HG02884 (cell line): ENCODE measurements at regions not wholly inside any gene's neighbourhood (a gene's known extent, or its start where the extent isn't known, plus 50 kb on each side); places are given as distances from the start of the nearest gene placed in this dataset.
"Not testable (repeated sequence)": the region's sequence is repeated elsewhere in the genome, so short reads cannot be mapped to it uniquely, and the experiment has no call there.

ENCODE experiments used
- ATAC-seq: cut with Tn5 transposase; IDR thresholded peaks from one replicate; pipeline ENCODE4 v1.9.1; 2021; ENCODE audit warnings: mild to moderate bottlenecking, moderate library complexity; ENCODE audit not compliant: unreplicated experiment

- ATAC-seq, result no peak
Observed at GRCh38 chr7:93048136-93048930, 69.4 kb downstream of the SAMD9 start.

DNA sequence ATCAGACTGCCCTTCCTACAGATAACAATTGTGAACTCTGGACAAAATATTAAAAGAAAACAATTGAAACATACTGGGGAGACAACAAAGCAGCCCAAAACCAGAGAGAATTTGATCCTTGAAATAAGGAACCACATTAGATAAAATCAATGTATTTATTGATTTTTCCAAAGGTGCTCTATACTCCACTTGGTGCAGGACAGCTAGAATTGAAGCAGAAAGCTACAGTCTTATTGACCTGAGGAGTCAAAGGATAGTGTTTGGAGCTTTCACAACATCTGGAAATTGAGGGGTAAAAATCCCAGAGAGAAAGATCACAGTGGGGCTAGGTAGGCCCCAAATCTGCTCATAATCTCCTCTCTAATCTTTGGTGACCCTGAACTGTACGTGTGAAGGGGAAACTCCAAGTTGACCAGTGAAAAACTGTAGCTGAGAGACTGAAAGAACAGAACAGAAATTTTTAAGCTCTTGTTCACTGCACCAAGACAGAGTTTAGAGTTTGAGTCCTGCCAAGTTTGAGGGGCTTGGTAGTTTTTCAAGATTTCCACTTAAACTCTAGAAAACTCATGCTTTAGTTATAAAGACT, 70.2 kb downstream of the SAMD9 start:
- no peak for ATAC-seq

DNA sequence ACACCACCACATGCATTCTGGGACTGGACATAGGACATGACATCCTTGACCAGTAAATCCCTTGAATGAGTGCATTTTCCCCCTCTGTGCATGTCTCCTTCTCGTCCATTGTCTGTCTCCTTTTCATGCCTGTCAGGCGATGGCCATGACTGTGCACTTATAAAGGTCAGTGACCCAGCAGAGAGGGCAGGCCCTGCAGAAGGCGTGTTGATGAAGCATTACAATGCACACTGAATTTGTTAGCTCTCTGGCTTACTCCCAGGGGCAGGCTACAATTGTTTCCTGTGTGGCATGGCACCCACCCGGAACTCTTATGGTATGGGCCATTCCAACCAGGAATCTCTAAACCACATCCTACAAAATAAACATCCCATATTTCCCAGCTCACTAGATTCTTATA, 71.1 kb downstream of the SAMD9 start:
- ATAC-seq, result no peak

- ATAC-seq, result no peak
Observed at GRCh38 chr7:93044147-93044810, 73.5 kb downstream of the SAMD9 start.

GRCh38 chr7:93043385-93043985, 74.3 kb downstream of the SAMD9 start:
- ATAC-seq, result no peak

DNA sequence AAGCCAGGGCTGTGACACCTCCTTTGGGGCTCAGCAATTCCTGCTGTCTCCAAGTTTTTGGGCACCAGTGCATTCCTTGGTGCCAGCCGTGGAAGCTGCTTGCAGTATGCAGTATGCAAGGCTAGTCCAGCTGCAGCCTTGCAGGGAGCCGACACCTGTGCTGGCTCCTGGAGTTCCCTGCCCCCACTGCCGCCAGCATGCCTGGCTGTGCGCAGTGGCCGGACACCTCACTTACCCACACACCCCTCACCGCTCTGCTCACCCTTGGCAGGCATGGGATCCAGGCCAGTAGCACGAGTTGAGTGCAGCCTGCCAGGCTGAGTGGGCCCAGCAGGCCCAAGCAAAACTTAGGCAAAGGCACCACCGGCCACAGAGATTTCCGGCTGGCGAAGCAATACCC, 77.4 kb downstream of the SAMD9 start:
- no peak for ATAC-seq

DNA sequence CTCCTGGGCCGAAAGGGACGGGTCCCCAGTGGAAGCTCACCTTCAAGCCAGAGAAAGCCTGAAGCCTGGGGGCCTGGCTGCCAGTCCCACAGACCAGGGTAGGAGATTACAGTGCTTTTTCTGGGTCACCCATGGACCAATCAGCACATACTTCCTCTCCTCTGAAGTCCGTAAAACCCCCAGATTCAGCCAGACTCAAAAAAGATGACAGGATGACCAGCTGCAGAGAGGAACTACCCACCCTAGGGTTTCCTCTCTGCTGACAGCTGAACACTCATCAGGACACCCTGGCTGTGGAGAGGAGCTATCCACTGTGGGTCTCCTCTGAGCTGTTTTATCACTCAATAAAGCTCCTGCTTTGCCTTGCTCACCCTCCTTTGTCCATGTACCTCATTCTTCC, 78.0 kb downstream of the SAMD9 start:
- no peak for ATAC-seq

DNA sequence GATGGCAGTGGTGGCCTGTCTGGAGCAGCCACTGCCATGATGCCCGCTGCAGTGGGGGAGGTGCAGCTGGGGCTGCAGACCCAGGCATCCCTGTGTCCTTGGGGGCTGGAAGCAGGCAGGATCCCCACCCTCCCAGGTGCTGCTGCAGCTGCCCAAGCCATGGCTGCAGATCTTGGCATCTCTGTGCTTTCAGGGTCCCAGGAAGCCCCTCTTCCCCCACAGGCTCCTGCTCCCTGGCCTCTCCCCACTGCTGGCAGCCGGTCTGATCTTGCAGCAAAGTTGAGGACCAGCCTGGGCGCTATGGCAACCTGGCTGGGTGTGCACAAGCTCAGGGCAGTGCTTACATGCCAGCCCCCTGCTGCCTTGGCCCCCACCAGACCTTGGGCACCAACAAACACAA, 78.5 kb downstream of the SAMD9 start:
- ATAC-seq, result no peak

- peak; percentile 92 for ATAC-seq
Observed at GRCh38 chr7:93036807-93037206, 81.0 kb downstream of the SAMD9 start.

GRCh38 chr7:93036149-93036640, 81.6 kb downstream of the SAMD9 start:
- ATAC-seq, result no peak

GRCh38 chr7:93031795-93032194, 86.0 kb downstream of the SAMD9 start:
- ATAC-seq, result no peak

- ATAC-seq, result no peak
Observed at GRCh38 chr7:93030605-93031225, 87.1 kb downstream of the SAMD9 start.

DNA sequence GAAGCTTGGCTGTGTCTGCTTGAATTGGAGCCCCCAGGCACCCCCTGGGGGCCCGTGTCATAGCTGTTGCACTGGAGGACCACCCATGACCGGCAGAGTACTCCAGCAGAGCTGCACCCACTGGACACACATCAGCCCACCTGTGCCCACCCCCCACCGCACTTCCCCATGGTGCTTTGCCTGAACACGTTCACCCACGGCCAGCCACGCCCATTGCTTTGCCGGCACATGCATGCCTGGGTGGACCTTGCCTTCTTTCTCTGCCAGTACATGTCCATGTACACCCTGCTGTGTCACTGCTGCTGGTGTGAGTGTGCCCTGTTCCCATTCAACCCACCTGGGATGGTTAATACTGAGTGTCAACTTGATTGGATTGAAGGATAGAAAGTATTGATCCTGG, 88.7 kb downstream of the SAMD9 start:
- ATAC-seq, result no peak

DNA sequence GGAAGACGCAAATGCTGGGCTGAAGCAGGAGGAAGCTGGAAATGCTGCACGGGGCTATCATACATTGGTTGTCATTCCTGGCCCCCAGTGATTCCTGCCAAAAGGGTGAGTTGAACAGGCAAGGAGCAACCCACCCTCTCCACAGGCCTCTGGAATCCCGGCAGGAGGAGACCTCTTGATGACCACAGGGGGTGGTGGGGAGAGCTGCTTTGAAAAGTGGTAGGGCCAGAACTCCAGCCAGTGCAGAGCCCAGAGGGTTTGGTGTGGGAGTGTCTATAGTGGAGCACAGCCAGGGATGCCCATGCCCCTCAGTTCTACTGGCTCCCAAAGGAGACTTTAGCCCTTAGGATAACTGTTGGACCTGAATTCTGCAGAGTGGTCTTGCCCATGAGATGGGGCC, 89.2 kb downstream of the SAMD9 start:
- no peak for ATAC-seq

- ATAC-seq, result no peak
Observed at GRCh38 chr7:93027044-93027443, 90.7 kb downstream of the SAMD9 start.

- ATAC-seq, result no peak
Observed at GRCh38 chr7:93026425-93026824, 91.4 kb downstream of the SAMD9 start.

- no peak for ATAC-seq
Observed at GRCh38 chr7:93025389-93025788, 92.4 kb downstream of the SAMD9 start.

DNA sequence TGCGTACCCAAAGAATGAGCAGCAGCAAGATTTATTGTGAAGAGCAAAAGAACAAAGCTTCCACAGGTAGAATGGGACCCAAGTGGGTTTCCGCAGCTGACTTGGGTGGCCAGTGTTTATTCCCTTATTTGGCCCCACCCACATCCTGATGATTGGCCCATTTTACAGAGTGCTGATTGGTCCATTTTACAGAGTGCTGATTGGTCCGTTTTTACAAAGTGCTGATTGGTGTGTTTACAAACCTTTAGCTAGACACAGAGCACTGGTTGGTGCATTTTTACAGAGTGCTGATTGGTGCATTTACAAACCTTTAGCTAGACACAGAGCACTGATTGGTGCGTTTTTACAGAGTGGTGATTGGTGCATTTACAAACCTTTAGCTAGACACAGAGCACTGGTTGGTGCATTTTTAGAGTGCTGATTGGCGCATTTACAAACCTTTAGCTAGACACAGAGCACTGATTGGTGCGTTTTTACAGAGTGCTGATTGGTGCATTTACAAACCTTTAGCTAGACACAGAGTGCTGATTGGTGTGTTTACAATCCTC, 94.8 kb downstream of the SAMD9 start:
- not testable (repeated sequence) for ATAC-seq

- ATAC-seq, result no peak
Observed at GRCh38 chr7:93021748-93022147, 96.0 kb downstream of the SAMD9 start.

DNA sequence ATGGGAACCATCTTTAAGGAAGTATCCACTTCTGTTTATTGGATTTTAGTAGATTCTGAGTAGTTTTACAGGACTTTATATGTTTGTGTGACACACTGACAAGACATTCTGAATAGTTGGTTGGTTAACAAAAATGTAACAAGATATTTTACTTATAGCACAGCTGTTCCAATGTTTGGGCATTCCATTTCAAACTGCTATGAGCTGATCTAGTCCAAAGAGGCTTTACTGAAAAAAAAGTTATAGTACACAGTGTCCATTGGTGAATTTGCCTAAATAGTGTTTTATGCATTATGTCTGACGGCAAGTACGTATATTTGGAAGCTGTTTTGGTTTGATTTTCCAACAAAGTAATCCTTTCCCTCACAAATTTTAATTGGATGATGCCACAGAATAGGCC, 99.1 kb downstream of the SAMD9 start:
- no peak for ATAC-seq
